WTC11 (cell line): ENCODE measurements at regions not wholly inside any gene's neighbourhood (a gene's known extent, or its start where the extent isn't known, plus 50 kb on each side); places are given as distances from the start of the nearest gene placed in this dataset.

Experiments
- ATAC-seq: fragments of 200-7000 bp; cut with Tn5 transposase; 2 replicates; pipeline ENCODE4 v1.10.0; 2021; ENCODE audit warnings: mild to moderate bottlenecking, moderate library complexity
- CTCF ChIA-PET: fragments of 300-600 bp; sonication (Branson Sonifier 250); formaldehyde crosslinking; loops from one replicate; lab custom pipeline; 2021; ENCODE audit warnings: antibody characterized with exemption; lab: Charles Lee
- POLR2A ChIA-PET: fragments of 350-600 bp; sonication (Branson Sonifier 250); formaldehyde crosslinking; loops from one replicate; lab custom pipeline; 2021; ENCODE audit warnings: antibody characterized with exemption; lab: Charles Lee
- DNase-seq: peaks from one replicate; pipeline ENCODE4 v3.0.0; 2021; ENCODE audit warnings: low spot score
- H3K27ac Mint-ChIP-seq: 2 replicates; pipeline ENCODE4 v1.8.0; 2021; ENCODE audit warnings: mixed read lengths
- H3K27me3 Mint-ChIP-seq: 2 replicates; pipeline ENCODE4 v1.8.0; 2021; ENCODE audit warnings: low read depth, mild to moderate bottlenecking, moderate library complexity, mixed read lengths
- H3K36me3 Mint-ChIP-seq: 2 replicates; pipeline ENCODE4 v1.8.0; 2021; ENCODE audit warnings: mixed read lengths
- H3K4me1 Mint-ChIP-seq: 2 replicates; pipeline ENCODE4 v1.8.0; 2022; ENCODE audit warnings: mixed read lengths
- H3K4me3 Mint-ChIP-seq: 2 replicates; pipeline ENCODE4 v1.8.0; 2021; ENCODE audit warnings: mild to moderate bottlenecking, moderate library complexity, mixed read lengths
- H3K9me3 Mint-ChIP-seq: 2 replicates; pipeline ENCODE4 v1.8.0; 2021; ENCODE audit warnings: mixed read lengths
- AFF4 ChIP-seq: sonication (generic); formaldehyde crosslinking; IDR thresholded peaks from 2 replicates; pipeline ENCODE4 v1.8.1; 2023; ENCODE audit warnings: mild to moderate bottlenecking, missing genetic modification reagents, borderline replicate concordance
- CTCF ChIP-seq: fragments of 200-600 bp; IDR thresholded peaks from 2 replicates; pipeline ENCODE4 v1.8.0; 2022; ENCODE audit warnings: antibody characterized with exemption
- EMX1 ChIP-seq: fragments of 250-450 bp; sonication (Bioruptor Pico); IDR thresholded peaks from 2 replicates; pipeline ENCODE4 v1.8.0; 2021; ENCODE audit warnings: mild to moderate bottlenecking
- GABPB1 ChIP-seq: sonication (generic); formaldehyde crosslinking; IDR thresholded peaks from 2 replicates; pipeline ENCODE4 v1.8.1; 2023; ENCODE audit warnings: mild to moderate bottlenecking, missing genetic modification reagents
- HMGXB4 ChIP-seq: sonication (generic); formaldehyde crosslinking; IDR thresholded peaks from 2 replicates; pipeline ENCODE4 v1.8.1; 2023; ENCODE audit warnings: mild to moderate bottlenecking, moderate library complexity, missing genetic modification reagents
- JUN ChIP-seq: sonication (generic); formaldehyde crosslinking; IDR thresholded peaks from 2 replicates; pipeline ENCODE4 v1.8.0; 2023; ENCODE audit warnings: mild to moderate bottlenecking, missing genetic modification reagents
- MYBL2 ChIP-seq: sonication (generic); formaldehyde crosslinking; IDR thresholded peaks from 2 replicates; pipeline ENCODE4 v1.8.1; 2023; ENCODE audit warnings: mild to moderate bottlenecking, moderate library complexity, missing genetic modification reagents
- NR2C2 ChIP-seq: sonication (generic); formaldehyde crosslinking; IDR thresholded peaks from 2 replicates; pipeline ENCODE4 v1.8.0; 2022; ENCODE audit warnings: mild to moderate bottlenecking, missing genetic modification reagents
- PREB ChIP-seq: sonication (generic); formaldehyde crosslinking; IDR thresholded peaks from 2 replicates; pipeline ENCODE4 v1.8.1; 2022; ENCODE audit warnings: mild to moderate bottlenecking, missing genetic modification reagents, moderate library complexity, borderline replicate concordance
- RORB ChIP-seq: fragments of 250-450 bp; sonication (Bioruptor Pico); IDR thresholded peaks from 2 replicates; pipeline ENCODE4 v1.9.0; 2021; ENCODE audit warnings: mild to moderate bottlenecking
- SOX15 ChIP-seq: fragments of 250-450 bp; sonication (Bioruptor Pico); IDR thresholded peaks from 2 replicates; pipeline ENCODE4 v1.9.0; 2021; ENCODE audit warnings: mild to moderate bottlenecking
- SP1 ChIP-seq: sonication (generic); formaldehyde crosslinking; conservative IDR thresholded peaks from 2 replicates; pipeline ENCODE4 v1.8.1; 2022; ENCODE audit warnings: missing genetic modification reagents
- TCF7 ChIP-seq: sonication (generic); formaldehyde crosslinking; IDR thresholded peaks from 2 replicates; pipeline ENCODE4 v1.8.0; 2022; ENCODE audit warnings: mild to moderate bottlenecking, low read depth, missing genetic modification reagents, moderate library complexity
- TP53 ChIP-seq: sonication (generic); formaldehyde crosslinking; IDR thresholded peaks from 2 replicates; pipeline ENCODE4 v1.8.1; 2023; ENCODE audit warnings: mild to moderate bottlenecking, missing genetic modification reagents
- ZBTB21 ChIP-seq: sonication (generic); formaldehyde crosslinking; IDR thresholded peaks from 2 replicates; pipeline ENCODE4 v1.8.1; 2023; ENCODE audit warnings: mild to moderate bottlenecking, missing genetic modification reagents, borderline replicate concordance
- ZMAT4 ChIP-seq: fragments of 250-450 bp; sonication (Bioruptor Pico); IDR thresholded peaks from 2 replicates; pipeline ENCODE4 v1.9.0; 2021; ENCODE audit warnings: mild to moderate bottlenecking
- ZNF263 ChIP-seq: sonication (generic); formaldehyde crosslinking; IDR thresholded peaks from 2 replicates; pipeline ENCODE4 v1.8.1; 2022; ENCODE audit warnings: low read depth, mild to moderate bottlenecking, moderate library complexity, missing genetic modification reagents
- ZNF281 ChIP-seq: sonication (generic); formaldehyde crosslinking; IDR thresholded peaks from 2 replicates; pipeline ENCODE4 v1.8.0; 2023; ENCODE audit warnings: mild to moderate bottlenecking, missing genetic modification reagents
- ZNF317 ChIP-seq: sonication (generic); formaldehyde crosslinking; IDR thresholded peaks from 2 replicates; pipeline ENCODE4 v1.8.1; 2023; ENCODE audit warnings: low read depth, mild to moderate bottlenecking, moderate library complexity, missing genetic modification reagents, borderline replicate concordance

DNA sequence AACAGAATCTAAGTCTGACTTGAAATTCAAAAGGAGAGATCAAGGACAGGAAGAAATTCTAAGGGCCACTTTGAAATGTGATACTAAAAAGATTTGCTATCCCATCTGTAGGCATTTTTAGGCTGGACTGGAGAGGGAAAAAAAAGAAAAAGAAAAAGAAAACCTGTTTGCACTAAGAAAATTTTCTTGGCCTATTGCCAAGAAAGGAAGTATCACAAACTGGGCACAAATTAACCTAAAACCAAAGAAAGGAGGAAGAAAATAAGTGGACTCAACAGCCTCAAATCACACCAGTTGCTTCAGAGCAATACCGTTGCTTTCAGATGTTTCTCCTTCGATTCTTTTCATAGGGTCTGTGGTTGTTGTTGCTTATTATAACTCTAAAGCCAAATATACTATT is 287.9 kb upstream of the VRK2 start (continued):
- no peak for TF ChIP-seq AFF4 (CRISPR knock-in tag)
- no peak for TF ChIP-seq RORB

DNA sequence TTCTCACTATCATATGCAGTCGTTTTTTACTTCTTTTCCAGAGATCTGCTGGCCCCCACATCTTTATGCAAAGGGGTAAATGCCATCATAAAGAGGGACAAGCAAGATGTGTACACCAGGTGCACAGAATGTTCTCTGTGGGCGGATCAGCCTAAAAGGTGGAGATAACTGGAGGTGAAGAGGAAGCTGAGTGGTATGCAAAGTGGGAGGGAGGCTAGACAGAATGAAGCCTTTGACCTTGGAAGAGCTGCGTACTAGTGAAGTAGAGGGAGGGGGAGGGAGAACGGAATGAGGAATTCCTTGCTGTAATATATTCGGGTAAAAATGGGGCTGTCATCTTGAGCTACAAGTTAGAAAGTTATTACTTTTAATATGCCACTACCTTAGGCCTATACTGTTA is 287.5 kb upstream of the VRK2 start:
- Mint-ChIP-seq H3K4me3 (peak overlapping the region; percentile 53), H3K27me3 (peaks cover 2% of the 10 kb centered on the region; the same call in 1 of the 2 replicates), H3K4me1 (peaks cover 43% of the 10 kb centered on the region), H3K36me3 (no peaks in the 10 kb centered on the region), H3K27ac (no peak overlapping the region), H3K9me3 (no peaks in the 10 kb centered on the region)
- ATAC-seq (no peak), DNase-seq (no peak)
- ChIA-PET CTCF (interaction anchor here (0.6 to 2.0 kb wide), 16 partner anchors 10 to 976 kb away, joined by 3 to 16 read pairs (median 4); partner anchors contain the start of genes FANCL and VRK2), POLR2A (interaction anchor here (0.7 to 0.8 kb wide), 2 partner anchors 55 to 943 kb away, joined by 3 to 6 read pairs; no protein-coding TSS in a partner anchor)
- no peak for TF ChIP-seq ZMAT4 (CRISPR knock-in tag)
- no peak for TF ChIP-seq SP1 (CRISPR knock-in tag)
- no peak for TF ChIP-seq ZNF317
- no peak for TF ChIP-seq RORB
- TF ChIP-seq TCF7 (CRISPR knock-in tag): no peak
- no peak for TF ChIP-seq SOX15 (CRISPR knock-in tag)
- TF ChIP-seq ZNF281 (CRISPR knock-in tag): no peak
- no peak for TF ChIP-seq HMGXB4
- TF ChIP-seq CTCF: no peak
- TF ChIP-seq JUN (CRISPR knock-in tag): no peak
- TF ChIP-seq NR2C2 (CRISPR knock-in tag): no peak
- no peak for TF ChIP-seq ZNF263 (CRISPR knock-in tag)
- no peak for TF ChIP-seq TP53 (CRISPR knock-in tag)
- no peak for TF ChIP-seq EMX1 (CRISPR knock-in tag)
- TF ChIP-seq MYBL2 (CRISPR knock-in tag): no peak
- no peak for TF ChIP-seq GABPB1
- no peak for TF ChIP-seq ZBTB21 (CRISPR knock-in tag)
- TF ChIP-seq PREB (CRISPR knock-in tag): no peak
